Jurkat, Clone E6-1 (cell line): ENCODE measurements at regions not wholly inside any gene's neighbourhood (a gene's known extent, or its start where the extent isn't known, plus 50 kb on each side); places are given as distances from the start of the nearest gene placed in this dataset.
"Not testable (repeated sequence)": the region's sequence is repeated elsewhere in the genome, so short reads cannot be mapped to it uniquely, and the experiment has no call there.

Source experiments
- DNase-seq: peaks from one replicate; pipeline ENCODE4 v3.0.0-alpha.2; 2011; ENCODE audit warnings: low read depth, low spot score
- H3K4me3 ChIP-seq: 2 replicates; pipeline ENCODE4 v1.5.1; 2011; ENCODE audit warnings: mild to moderate bottlenecking, low read length, control low read depth, moderate library complexity

- H3K4me3 ChIP-seq, result no peak overlapping the region
- DNase-seq, result no peak
Observed at GRCh38 chr5:2165615-2166305, 283.0 kb upstream of the IRX4 start.

DNA sequence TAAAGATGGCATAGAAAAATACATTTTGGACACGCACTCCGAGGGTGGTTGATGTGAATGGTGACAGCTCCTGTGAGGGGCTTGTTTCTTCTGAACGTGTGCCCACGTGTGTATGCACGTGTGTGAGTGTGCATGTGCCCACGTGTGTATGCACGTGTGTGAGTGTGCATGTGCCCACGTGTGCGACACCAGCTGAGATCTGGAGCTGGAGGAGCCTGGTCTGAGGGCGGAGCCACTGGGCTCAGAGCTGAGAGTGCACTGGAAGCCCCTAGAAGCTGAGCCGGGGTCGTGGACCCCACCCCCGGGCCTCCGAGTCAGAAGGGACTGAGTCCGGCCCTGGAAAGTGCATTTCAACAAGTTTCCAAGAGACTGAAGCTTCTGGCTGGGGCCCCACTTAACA, 282.5 kb upstream of the IRX4 start:
- DNase-seq, result no peak
- no peak overlapping the region for H3K4me3 ChIP-seq

DNA sequence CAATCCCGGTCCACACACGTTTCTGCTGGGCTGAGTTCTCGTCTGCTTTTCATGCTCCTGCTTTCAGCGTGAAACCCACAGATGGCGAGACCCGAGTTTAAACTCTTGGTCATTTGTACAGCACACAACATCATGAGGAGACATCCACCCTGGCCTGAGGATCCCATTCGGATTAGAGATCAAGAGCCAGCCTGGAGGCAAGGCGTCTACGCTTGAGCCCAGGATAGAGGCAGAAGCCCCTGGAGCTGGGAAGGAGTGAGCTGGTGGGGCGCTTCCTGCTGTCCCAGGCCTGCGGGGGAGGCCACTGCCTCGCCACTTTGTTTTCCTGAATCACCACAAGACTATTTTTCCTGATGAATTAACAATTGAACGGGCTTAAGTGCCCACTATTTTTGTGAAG, 281.9 kb upstream of the IRX4 start:
- no peak for DNase-seq
- no peak overlapping the region for H3K4me3 ChIP-seq

- H3K4me3 ChIP-seq, result no peak overlapping the region
- DNase-seq, result no peak
Observed at GRCh38 chr5:2163940-2164490, 281.3 kb upstream of the IRX4 start.

- H3K4me3 ChIP-seq, result no peak overlapping the region
- DNase-seq, result no peak
Observed at GRCh38 chr5:2163060-2163856, 280.5 kb upstream of the IRX4 start.

DNA sequence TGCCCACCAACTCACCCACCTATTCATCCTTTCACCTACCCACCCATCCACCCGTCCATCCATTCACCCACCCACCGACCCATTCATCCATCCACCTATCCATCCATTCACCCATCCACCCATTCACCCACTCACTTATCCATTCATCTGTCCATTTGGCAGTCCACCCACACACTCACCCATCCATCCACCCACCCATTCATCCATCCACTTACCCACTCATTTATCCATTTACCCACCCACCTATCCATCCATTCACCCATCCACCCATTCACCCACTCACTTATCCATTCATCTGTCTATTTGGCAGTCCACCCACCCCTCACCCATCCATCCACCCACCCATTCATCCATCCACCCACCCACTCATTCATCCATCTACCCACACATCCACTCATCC, 278.1 kb upstream of the IRX4 start:
- no peak for DNase-seq
- H3K4me3 ChIP-seq, result no peak overlapping the region

GRCh38 chr5:2158767-2159166, 276.0 kb upstream of the IRX4 start:
- H3K4me3 ChIP-seq, result no peak overlapping the region
- DNase-seq, result no peak

GRCh38 chr5:2158109-2158508, 275.4 kb upstream of the IRX4 start:
- H3K4me3 ChIP-seq, result no peak overlapping the region
- no peak for DNase-seq

DNA sequence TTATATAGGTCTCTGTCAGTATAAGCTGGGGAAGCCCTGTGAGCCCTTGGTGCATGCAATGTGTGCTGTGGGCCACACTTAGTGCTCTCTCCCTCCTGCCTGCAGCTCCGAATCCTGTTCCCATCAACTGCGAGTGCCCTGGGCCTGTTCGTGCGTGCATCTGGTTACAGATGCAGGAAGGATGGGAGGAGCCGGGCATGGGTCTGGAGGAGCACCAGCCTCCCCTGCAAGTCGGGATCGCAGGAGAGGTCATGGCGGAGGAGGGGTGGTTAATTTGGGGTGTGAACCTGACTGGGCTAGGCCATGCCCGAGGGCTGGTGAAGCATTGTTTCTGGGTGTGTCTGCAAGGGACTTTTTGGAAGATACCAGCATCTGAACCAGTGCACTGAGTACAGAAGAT, 274.6 kb upstream of the IRX4 start:
- DNase-seq, result no peak
- H3K4me3 ChIP-seq, result no peak overlapping the region

GRCh38 chr5:2156358-2157059, 273.8 kb upstream of the IRX4 start:
- no peak for DNase-seq
- H3K4me3 ChIP-seq, result no peak overlapping the region

GRCh38 chr5:2155556-2155955, 272.8 kb upstream of the IRX4 start:
- no peak overlapping the region for H3K4me3 ChIP-seq
- DNase-seq, result no peak

GRCh38 chr5:2153802-2154201, 271.1 kb upstream of the IRX4 start:
- no peak for DNase-seq

GRCh38 chr5:2153350-2153749, 270.6 kb upstream of the IRX4 start:
- H3K4me3 ChIP-seq, result no peak overlapping the region

More at GRCh38 chr5:2153802-2154201, 271.1 kb upstream of the IRX4 start:
- no peak overlapping the region for H3K4me3 ChIP-seq

GRCh38 chr5:2151301-2151888, 268.7 kb upstream of the IRX4 start:
- peak; percentile 3 for DNase-seq
- H3K4me3 ChIP-seq, result not testable (repeated sequence)

More at GRCh38 chr5:2153350-2153749, 270.6 kb upstream of the IRX4 start:
- no peak for DNase-seq

GRCh38 chr5:2149195-2149539, 266.4 kb upstream of the IRX4 start:
- DNase-seq, result no peak
- no peak overlapping the region for H3K4me3 ChIP-seq

GRCh38 chr5:2148312-2149194, 265.8 kb upstream of the IRX4 start:
- DNase-seq, result no peak
- no peak overlapping the region for H3K4me3 ChIP-seq

DNA sequence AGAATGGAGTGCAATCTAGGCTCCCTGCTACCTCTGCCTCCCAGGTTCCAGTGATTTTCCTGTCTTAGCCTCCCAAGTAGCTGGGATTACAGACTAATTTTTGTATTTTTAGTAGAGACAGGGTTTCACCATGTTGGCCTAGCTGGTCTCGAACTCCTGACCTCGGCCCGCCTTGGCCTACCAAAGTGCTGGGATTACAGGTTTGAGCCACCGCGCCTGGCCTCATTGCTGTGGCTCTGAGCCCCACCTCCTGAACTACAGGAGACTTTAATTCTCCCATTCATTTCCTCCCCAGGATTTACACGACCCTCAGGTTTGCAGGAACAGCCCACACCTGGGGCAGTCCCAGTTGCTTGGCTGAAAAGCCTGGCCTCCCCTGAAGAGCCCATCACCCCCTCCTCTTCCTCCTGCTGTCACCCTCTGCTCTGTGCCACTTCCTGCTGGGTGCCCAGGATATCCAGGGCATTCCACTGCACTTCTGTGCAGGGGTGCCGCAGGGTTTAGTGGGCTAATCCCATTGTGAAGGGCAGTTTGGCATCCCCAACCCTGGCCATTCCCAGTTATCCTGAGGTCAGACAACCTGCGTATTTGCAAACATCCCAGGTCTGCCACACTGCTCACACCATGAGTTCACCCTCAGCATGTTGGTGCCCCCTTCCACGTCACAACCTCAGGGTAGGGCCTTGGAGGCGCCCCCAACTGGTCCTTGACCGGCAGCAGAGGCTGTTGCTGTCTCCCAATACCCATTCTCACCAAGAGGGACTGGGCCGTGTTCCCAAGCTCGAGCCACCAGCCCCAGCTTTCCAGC, 265.0 kb upstream of the IRX4 start:
- H3K4me3 ChIP-seq, result no peak overlapping the region
- no peak for DNase-seq
